HCT116 (cell line): ENCODE measurements at regions not wholly inside any gene's neighbourhood (a gene's known extent, or its start where the extent isn't known, plus 50 kb on each side); places are given as distances from the start of the nearest gene placed in this dataset.

Source experiments
- ATAC-seq: fragments of 200-7000 bp; cut with Tn5 transposase; 2 replicates; pipeline ENCODE4 v1.9.1; 2020; ENCODE audit warnings: mild to moderate bottlenecking, moderate library complexity
- BruUV-seq: library from RNA; stranded (reverse); fragments of 400-500 nt; replicated peaks from 2 replicates; lab custom pipeline; 2021; lab: Mats Ljungman, UMichigan
- CTCF ChIA-PET: fragments of 300-600 bp; sonication (Branson Sonifier 250); formaldehyde crosslinking; loops from one replicate; lab custom pipeline; 2021; ENCODE audit warnings: antibody characterized with exemption; lab: Charles Lee
- POLR2A ChIA-PET: fragments of 300-600, 350-600 bp; sonication (Branson Sonifier 250); formaldehyde crosslinking; loops from one replicate; lab custom pipeline; 2021; ENCODE audit warnings: antibody characterized with exemption; lab: Charles Lee
- RAD21 ChIA-PET, 2 experiments: fragments of 300-600 bp; sonication (Branson Sonifier 250); formaldehyde crosslinking; loops; one replicate each; lab custom pipeline; 2023; ENCODE audit warnings: low total read pairs in 2 of 2; ENCODE audit not compliant: uncharacterized antibody in 2 of 2, unreplicated experiment in 2 of 2, low non-redundant PET in 1 of 2; lab: Charles Lee
- DNase-seq: peaks from one replicate; pipeline ENCODE4 v3.0.0-alpha.2; 2010; ENCODE audit warnings: low read depth, low spot score
- H2AFZ ChIP-seq: fragments of 200-600 bp; shearing (Covaris generic), sonication (generic); 2 replicates; pipeline ENCODE4 v1.6.1; 2017; ENCODE audit warnings: low read depth, mixed run types, mixed read lengths, antibody characterized with exemption, low read length; ENCODE audit not compliant: poor library complexity, severe bottlenecking
- H3K27ac ChIP-seq: 2 replicates; pipeline ENCODE4 v1.5.1; 2012; ENCODE audit warnings: low read depth, low read length
- H3K27me3 ChIP-seq: fragments of 200-600 bp; sonication (generic); 2 replicates; pipeline ENCODE4 v1.6.1; 2016; ENCODE audit warnings: mixed run types, low read length, mixed read lengths; ENCODE audit not compliant: insufficient read depth
- H3K36me3 ChIP-seq, 2 experiments: fragments of 200-500 bp in 1 of 2; fragments of 200-600 bp in 1 of 2; sonication (Bioruptor generic) in 1 of 2; sonication (generic) in 1 of 2; 2 replicates each; pipeline versions ENCODE4 v1.5.1 to v1.6.1; 2014 to 2016; ENCODE audit warnings: low read length in 2 of 2, inconsistent platforms in 1 of 2, mixed read lengths in 1 of 2, mixed run types in 1 of 2; ENCODE audit not compliant: insufficient read depth in 2 of 2, control insufficient read depth in 1 of 2
- H3K4me1 ChIP-seq, 2 experiments: fragments of 200-600 bp in 1 of 2; sonication (generic) in 1 of 2; 2 replicates each; pipeline versions ENCODE4 v1.5.1 to v1.6.1; 2012 to 2017; ENCODE audit warnings: low read length in 2 of 2, inconsistent platforms in 1 of 2, mild to moderate bottlenecking in 1 of 2, mixed read lengths in 1 of 2, mixed run types in 1 of 2, moderate library complexity in 1 of 2; ENCODE audit not compliant: insufficient read depth in 2 of 2, control insufficient read depth in 1 of 2
- H3K4me2 ChIP-seq: fragments of 200-600 bp; sonication (generic); 2 replicates; pipeline ENCODE4 v1.6.1; 2017; ENCODE audit warnings: mixed run types, low read length, mixed read lengths
- H3K4me3 ChIP-seq, 2 experiments: fragments of 200-600 bp in 1 of 2; sonication (generic) in 1 of 2; replicated peaks in 1 of 2; 2 replicates each; pipeline ENCODE4 v1.5.1; 2011 to 2016; ENCODE audit warnings: low read length in 2 of 2, control low read depth in 1 of 2, low read depth in 1 of 2, mild to moderate bottlenecking in 1 of 2, mixed read lengths in 1 of 2, mixed run types in 1 of 2
- H3K79me2 ChIP-seq: fragments of 200-600 bp; sonication (generic); 2 replicates; pipeline ENCODE4 v1.6.1; 2017; ENCODE audit warnings: mild to moderate bottlenecking, mixed run types, low read length, moderate library complexity, mixed read lengths; ENCODE audit not compliant: insufficient read depth
- H3K9ac ChIP-seq: fragments of 200-600 bp; sonication (generic); 2 replicates; pipeline ENCODE4 v1.6.1; 2016; ENCODE audit warnings: low read length, mixed read lengths
- H3K9me2 ChIP-seq: fragments of 200-600 bp; sonication (generic), shearing (Covaris generic); 2 replicates; pipeline ENCODE4 v1.6.1; 2017; ENCODE audit warnings: mixed run types, mild to moderate bottlenecking, moderate library complexity; ENCODE audit not compliant: insufficient read depth
- H3K9me3 ChIP-seq, 2 experiments: fragments of 200-500 bp in 1 of 2; fragments of 200-600 bp in 1 of 2; sonication (Bioruptor generic) in 1 of 2; sonication (generic) in 1 of 2; 2 replicates each; pipeline ENCODE4 v1.6.1; 2014 to 2017; ENCODE audit warnings: low read length in 2 of 2, mixed read lengths in 2 of 2, inconsistent platforms in 1 of 2, low read depth in 1 of 2, mild to moderate bottlenecking in 1 of 2, mixed run types in 1 of 2, moderate library complexity in 1 of 2; ENCODE audit not compliant: control insufficient read depth in 1 of 2, insufficient read depth in 1 of 2
- H4K20me1 ChIP-seq: fragments of 200-600 bp; sonication (generic), shearing (Covaris generic); 2 replicates; pipeline ENCODE4 v1.6.1; 2017; ENCODE audit warnings: mixed run types, mild to moderate bottlenecking, moderate library complexity; ENCODE audit not compliant: insufficient read depth
- ATF3 ChIP-seq: IDR thresholded peaks from 2 replicates; pipeline ENCODE4 v1.6.1; 2012
- CBX3 ChIP-seq: IDR thresholded peaks from 2 replicates; pipeline ENCODE4 v1.6.1; 2012; ENCODE audit warnings: low read depth
- CEBPB ChIP-seq: IDR thresholded peaks from 2 replicates; pipeline ENCODE4 v1.6.1; 2012; ENCODE audit warnings: low read depth
- CTCF ChIP-seq, 3 experiments: fragments of 200-600 bp in 1 of 3; sonication (generic) in 1 of 3; IDR thresholded peaks in 2 of 3; conservative IDR thresholded peaks in 1 of 3; 2 replicates each; pipeline ENCODE4 v1.5.1; 2012 to 2017; ENCODE audit warnings: low read depth in 2 of 3, low read length in 2 of 3, antibody characterized with exemption in 1 of 3, borderline replicate concordance in 1 of 3, control low read depth in 1 of 3, mild to moderate bottlenecking in 1 of 3, mixed read lengths in 1 of 3, mixed run types in 1 of 3, moderate library complexity in 1 of 3; ENCODE audit not compliant: insufficient read depth in 1 of 3
- EGR1 ChIP-seq: IDR thresholded peaks from 2 replicates; pipeline ENCODE4 v1.6.1; 2012; ENCODE audit warnings: low read depth
- ELF1 ChIP-seq: IDR thresholded peaks from 2 replicates; pipeline ENCODE4 v1.6.1; 2012; ENCODE audit warnings: low read depth, borderline replicate concordance
- EZH2 ChIP-seq: fragments of 200-600 bp; sonication (generic); IDR thresholded peaks from 2 replicates; pipeline ENCODE4 v1.6.1; 2017; ENCODE audit warnings: antibody characterized with exemption, mixed run types
- EZH2phosphoT487 ChIP-seq: fragments of 200-600 bp; IDR thresholded peaks from 2 replicates; pipeline ENCODE4 v1.6.1; 2018; ENCODE audit warnings: antibody characterized with exemption, borderline replicate concordance
- FOSL1 ChIP-seq: IDR thresholded peaks from 2 replicates; pipeline ENCODE4 v1.6.1; 2012; ENCODE audit warnings: low read depth
- JUND ChIP-seq: IDR thresholded peaks from 2 replicates; pipeline ENCODE4 v1.6.1; 2012
- POLR2A ChIP-seq: IDR thresholded peaks from 2 replicates; pipeline ENCODE4 v1.7.0; 2011; ENCODE audit warnings: borderline replicate concordance; ENCODE audit not compliant: insufficient read depth, insufficient read length; ENCODE audit errors: extremely low read depth
- POLR2AphosphoS5 ChIP-seq: IDR thresholded peaks from 2 replicates; pipeline ENCODE4 v1.6.1; 2011; ENCODE audit warnings: mild to moderate bottlenecking, low read depth, low read length, moderate library complexity
- RAD21 ChIP-seq: IDR thresholded peaks from 2 replicates; pipeline ENCODE4 v1.6.1; 2012; ENCODE audit warnings: low read depth, mild to moderate bottlenecking
- SIN3A ChIP-seq: IDR thresholded peaks from 2 replicates; pipeline ENCODE4 v1.6.1; 2012; ENCODE audit warnings: low read depth
- SP1 ChIP-seq: IDR thresholded peaks from 2 replicates; pipeline ENCODE4 v1.6.1; 2012; ENCODE audit warnings: low read depth
- SRF ChIP-seq: IDR thresholded peaks from 2 replicates; pipeline ENCODE4 v1.6.1; 2012; ENCODE audit warnings: low read depth
- TCF7L2 ChIP-seq: IDR thresholded peaks from 2 replicates; pipeline ENCODE4 v1.7.0; 2011; ENCODE audit warnings: borderline replicate concordance, inconsistent platforms; ENCODE audit not compliant: insufficient read depth, insufficient read length; ENCODE audit errors: extremely low read depth
- YY1 ChIP-seq: IDR thresholded peaks from 2 replicates; pipeline ENCODE4 v1.6.1; 2011; ENCODE audit warnings: low read length, low read depth, moderate library complexity, mild to moderate bottlenecking; ENCODE audit not compliant: insufficient replicate concordance; ENCODE audit errors: extremely low read depth
- ZBTB33 ChIP-seq: IDR thresholded peaks from 2 replicates; pipeline ENCODE4 v1.6.1; 2011; ENCODE audit warnings: mild to moderate bottlenecking, low read length, moderate library complexity; ENCODE audit not compliant: insufficient replicate concordance; ENCODE audit errors: extremely low read depth
- ZFX ChIP-seq: fragments of 450-650 bp; IDR thresholded peaks from 2 replicates; pipeline ENCODE4 v1.6.1; 2017
- intact Hi-C: fragments of 100-400 bp; cut with micrococcal nuclease; formaldehyde crosslinking; loops from 2 replicates; pipeline ENCODE4 v1.10.0; 2022

DNA sequence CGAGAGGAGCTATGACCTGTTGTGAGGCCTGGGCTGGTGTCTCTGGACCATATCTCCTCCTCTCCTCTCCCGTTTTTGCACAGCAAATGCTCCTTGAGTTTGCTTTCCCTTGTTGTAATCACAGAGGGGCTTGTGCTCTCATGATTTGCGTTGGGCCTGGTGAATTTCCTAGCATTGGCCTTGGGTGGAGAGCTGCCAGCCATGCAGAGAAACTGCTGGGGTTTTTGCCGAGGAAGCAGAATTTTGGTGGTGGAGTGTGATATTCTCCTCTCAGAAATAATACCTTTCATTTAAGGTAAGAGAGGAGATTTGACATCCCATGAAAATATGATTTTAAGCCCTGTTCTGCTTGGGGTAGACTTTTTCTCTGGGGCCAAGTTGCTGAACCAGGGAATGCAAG is 175.7 kb upstream of the CADM1 start:
- no TSS peak for BruUV-seq
- H3K27ac ChIP-seq: no peak overlapping the region
- no peak overlapping the region for H3K4me2 ChIP-seq
- H3K4me1 ChIP-seq: no peaks in the 10 kb centered on the region
- no peak overlapping the region for H2AFZ ChIP-seq
- TF ChIP-seq YY1: no peak
- intact Hi-C loops: no loop called here
- H3K9me3 ChIP-seq: peaks cover 0 to 4% of the 10 kb centered on the region in 2 experiments; a peak in 2 of 4 replicates
- ATAC-seq (no peak), DNase-seq (no peak)
- H3K79me2 ChIP-seq: no peaks in the 10 kb centered on the region
- H3K27me3 ChIP-seq: no peaks in the 10 kb centered on the region
- H3K9ac ChIP-seq: no peak overlapping the region
- no peaks in the 10 kb centered on the region for H3K36me3 ChIP-seq
- ChIA-PET CTCF (no interaction called here), RAD21 (no interaction called here), POLR2A (no interaction called here)
- no peak overlapping the region for H3K4me3 ChIP-seq
- H4K20me1 ChIP-seq: no peaks in the 10 kb centered on the region
- no peaks in the 10 kb centered on the region for H3K9me2 ChIP-seq

- Histone ChIP-seq H3K79me2 (no peaks in the 10 kb centered on the region), H3K9me2 (no peaks in the 10 kb centered on the region), H3K4me1 (no peaks in the 10 kb centered on the region), H3K27ac (no peak overlapping the region), H3K36me3 (no peaks in the 10 kb centered on the region), H2AFZ (no peak overlapping the region), H3K9ac (no peak overlapping the region), H3K4me2 (no peak overlapping the region), H3K27me3 (no peaks in the 10 kb centered on the region), H4K20me1 (no peaks in the 10 kb centered on the region), H3K4me3 (no peak overlapping the region), H3K9me3 (peaks cover 0 to 4% of the 10 kb centered on the region in 2 experiments; a peak in 2 of 4 replicates)
- DNase-seq (no peak), ATAC-seq (no peak)
- BruUV-seq: no TSS peak
- POLR2A ChIA-PET: no interaction called here
- CTCF ChIA-PET: no interaction called here
- RAD21 ChIA-PET: no interaction called here
- intact Hi-C loops: no loop called here
- TF ChIP-seq CTCF (IDR thresholded peaks at IDR 0.05 in 2 of 3, conservative IDR thresholded peaks at IDR 0.05 in 1 of 3; ENCODE audit: borderline replicate concordance in 1 of 3, insufficient read depth in 1 of 3, low read depth in 2 of 3, low read length in 2 of 3): no peak
- no peak for TF ChIP-seq CEBPB
- no peak for TF ChIP-seq FOSL1
- no peak for TF ChIP-seq RAD21
- TF ChIP-seq SIN3A: no peak
- no peak for TF ChIP-seq EZH2
- no peak for TF ChIP-seq TCF7L2
- TF ChIP-seq SP1: no peak
- no peak for TF ChIP-seq ZFX
- no peak for TF ChIP-seq ELF1
- TF ChIP-seq CBX3: no peak
- no peak for TF ChIP-seq ZBTB33
- no peak for TF ChIP-seq EGR1
- TF ChIP-seq POLR2A: no peak
- TF ChIP-seq JUND: no peak
- TF ChIP-seq SRF: no peak
- no peak for TF ChIP-seq YY1
- TF ChIP-seq POLR2AphosphoS5: no peak
- TF ChIP-seq ATF3: no peak
- TF ChIP-seq EZH2phosphoT487: no peak
These were observed 174.7 kb upstream of the CADM1 start for GRCh38 chr11:115678942-115679341.
